Omental fat pad (tissue), 3 donors: ENCODE measurements at regions not wholly inside any gene's neighbourhood (a gene's known extent, or its start where the extent isn't known, plus 50 kb on each side); places are given as distances from the start of the nearest gene placed in this dataset.

Experiments
- ATAC-seq: fragments of 150-250 bp; one replicate; pipeline ENCODE4 v1.9.1; 2016; ENCODE audit warnings: mild to moderate bottlenecking, moderate library complexity; ENCODE audit not compliant: low FRiP score
- DNase-seq: peaks from one replicate; pipeline ENCODE4 v3.0.0-alpha.2; 2019; ENCODE audit warnings: low spot score
- TF ChIP-seq, protein P1 (sequence below), 3 donors: fragments of 450-650 bp; IDR thresholded peaks; one replicate each; pipeline ENCODE4 v1.5.1; 2016 to 2017; ENCODE audit warnings: antibody characterized with exemption in 3 of 3, mild to moderate bottlenecking in 3 of 3, moderate library complexity in 2 of 3

DNA sequence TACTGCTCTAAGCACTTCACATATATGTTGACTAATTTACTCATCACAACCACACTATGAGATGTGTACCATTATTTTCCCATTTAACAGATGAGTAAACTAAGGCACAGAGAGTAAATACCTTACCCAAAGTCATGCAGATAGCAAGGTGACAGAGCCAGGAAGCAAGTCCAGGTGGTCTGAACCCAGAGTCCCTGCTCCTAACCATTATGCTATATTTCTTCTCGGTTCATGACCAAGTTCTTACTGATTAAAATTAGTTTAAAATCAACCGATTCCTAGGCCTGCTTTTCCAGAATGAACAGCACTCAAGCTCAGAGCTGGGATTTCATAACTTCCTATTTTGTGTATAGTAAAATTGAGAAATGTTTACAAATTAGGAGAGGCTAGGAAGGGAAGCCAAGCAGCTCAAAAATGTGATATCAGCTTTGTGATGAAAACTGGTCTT lies 85.5 kb upstream of the EGLN3 start:
- peak; percentile 45 for ATAC-seq
- TF ChIP-seq, protein P1, sequence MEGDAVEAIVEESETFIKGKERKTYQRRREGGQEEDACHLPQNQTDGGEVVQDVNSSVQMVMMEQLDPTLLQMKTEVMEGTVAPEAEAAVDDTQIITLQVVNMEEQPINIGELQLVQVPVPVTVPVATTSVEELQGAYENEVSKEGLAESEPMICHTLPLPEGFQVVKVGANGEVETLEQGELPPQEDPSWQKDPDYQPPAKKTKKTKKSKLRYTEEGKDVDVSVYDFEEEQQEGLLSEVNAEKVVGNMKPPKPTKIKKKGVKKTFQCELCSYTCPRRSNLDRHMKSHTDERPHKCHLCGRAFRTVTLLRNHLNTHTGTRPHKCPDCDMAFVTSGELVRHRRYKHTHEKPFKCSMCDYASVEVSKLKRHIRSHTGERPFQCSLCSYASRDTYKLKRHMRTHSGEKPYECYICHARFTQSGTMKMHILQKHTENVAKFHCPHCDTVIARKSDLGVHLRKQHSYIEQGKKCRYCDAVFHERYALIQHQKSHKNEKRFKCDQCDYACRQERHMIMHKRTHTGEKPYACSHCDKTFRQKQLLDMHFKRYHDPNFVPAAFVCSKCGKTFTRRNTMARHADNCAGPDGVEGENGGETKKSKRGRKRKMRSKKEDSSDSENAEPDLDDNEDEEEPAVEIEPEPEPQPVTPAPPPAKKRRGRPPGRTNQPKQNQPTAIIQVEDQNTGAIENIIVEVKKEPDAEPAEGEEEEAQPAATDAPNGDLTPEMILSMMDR (IDR thresholded peaks at IDR 0.05): no peak
- no peak for DNase-seq

DNA sequence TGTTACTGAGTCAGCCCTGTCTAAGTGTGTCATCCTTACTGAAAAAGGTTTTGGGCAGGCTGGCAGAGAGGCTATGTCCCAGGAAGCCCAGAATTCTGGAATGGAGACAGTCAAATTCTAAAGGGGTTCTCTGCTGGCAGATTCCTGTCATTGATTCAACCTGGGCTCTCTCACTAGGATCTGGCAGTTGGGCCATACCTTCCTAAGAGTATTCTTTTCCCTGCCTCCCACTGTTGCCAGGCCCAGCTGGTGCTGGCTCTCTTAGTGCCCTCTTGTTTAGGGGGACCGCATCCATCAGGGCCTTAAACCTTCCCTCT lies 85.0 kb upstream of the EGLN3 start:
- TF ChIP-seq, protein P1 (IDR thresholded peaks at IDR 0.05): no peak
- DNase-seq (no peak), ATAC-seq (no peak)

DNA sequence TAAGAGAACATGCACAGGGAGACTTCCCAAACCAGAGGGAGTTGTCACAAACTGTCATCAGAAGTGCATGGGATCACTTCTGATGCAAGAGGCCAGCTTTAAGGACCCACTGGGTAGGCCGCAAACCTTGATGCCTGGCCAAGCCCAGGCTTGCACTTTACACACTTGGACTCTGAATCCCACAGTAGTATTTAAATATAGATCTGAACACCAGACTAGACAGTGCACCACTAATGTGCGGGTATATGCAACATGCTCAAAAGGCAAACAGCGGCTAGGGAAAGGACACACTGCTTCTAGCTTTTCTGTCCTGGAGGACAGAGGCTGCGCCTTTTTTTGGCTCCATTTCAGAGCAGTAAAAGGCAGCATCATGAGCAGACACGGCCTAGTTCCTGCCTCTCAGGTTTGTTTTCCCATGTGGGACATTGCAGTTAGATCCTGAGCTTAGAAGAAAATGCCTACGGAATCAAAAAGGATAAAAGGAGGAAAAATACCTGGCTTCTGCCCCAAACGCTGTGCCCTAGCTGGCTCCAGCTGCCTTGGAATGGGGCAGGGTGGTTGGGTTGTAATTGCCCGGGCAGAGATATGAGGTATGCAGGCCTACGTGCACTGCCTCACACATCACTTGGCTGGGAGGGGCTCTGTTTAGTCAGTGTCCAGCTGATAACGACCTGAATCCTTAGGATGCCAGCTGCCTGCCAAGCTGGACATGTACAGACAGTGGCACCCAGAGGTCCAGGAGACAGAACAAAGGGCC lies 84.5 kb upstream of the EGLN3 start:
- peak; percentile 29 for DNase-seq
- TF ChIP-seq, protein P1 (IDR thresholded peaks at IDR 0.05): no peak
- peak; percentile 86 for ATAC-seq

DNA sequence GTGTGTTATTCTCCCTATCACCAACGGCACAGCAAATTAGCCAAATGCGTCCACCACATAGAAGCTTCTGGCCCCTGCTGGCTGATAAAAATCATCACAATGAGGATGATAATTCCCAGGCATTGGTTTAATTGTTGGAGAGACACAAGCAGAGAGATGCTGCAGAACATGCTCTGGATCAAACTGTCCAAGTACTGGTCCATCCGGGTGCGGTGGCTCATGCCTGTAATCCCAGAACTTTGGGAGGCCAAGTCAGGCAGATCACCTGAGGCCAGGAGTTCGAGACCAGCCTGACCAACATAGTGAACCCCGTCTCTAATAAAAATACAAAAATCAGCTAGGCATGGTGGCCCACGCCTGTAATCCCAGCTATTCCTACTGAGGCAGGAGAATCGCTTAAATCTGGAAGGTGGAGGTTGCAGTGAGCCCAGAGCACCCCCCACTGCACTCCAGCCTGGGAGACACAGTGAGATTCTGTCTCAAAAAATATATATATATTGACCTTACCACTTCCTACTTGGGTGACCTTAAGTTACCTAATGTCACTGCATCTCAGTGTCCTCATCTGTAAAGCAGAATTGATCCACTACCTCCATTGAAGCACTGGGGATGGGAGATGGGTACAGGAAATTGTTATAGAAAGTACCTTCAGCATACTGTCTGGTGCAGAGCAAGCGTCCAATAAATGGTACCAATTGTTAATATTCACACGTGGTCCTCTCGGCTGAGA lies 83.7 kb upstream of the EGLN3 start:
- no peak for DNase-seq
- ATAC-seq: no peak
- TF ChIP-seq, protein P1 (IDR thresholded peaks at IDR 0.05): no peak

DNA sequence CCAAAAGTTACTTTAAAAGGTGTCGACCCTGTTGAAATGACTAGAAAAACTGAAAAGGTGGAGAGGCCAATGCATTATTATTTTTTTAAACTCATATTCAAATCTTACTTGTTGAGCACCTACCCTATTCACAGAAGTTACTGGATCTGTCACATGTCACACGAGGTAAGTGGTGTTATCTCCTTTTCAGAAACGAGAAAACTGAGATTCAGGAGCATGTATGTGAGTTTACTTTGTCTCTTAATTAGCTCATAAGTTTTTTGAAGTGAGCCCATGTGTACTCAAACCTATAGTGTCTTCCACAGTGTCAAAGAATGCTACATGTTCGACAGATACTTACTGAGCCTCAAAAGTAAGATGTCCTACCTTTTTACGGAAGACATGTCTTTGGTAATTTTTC lies 81.8 kb upstream of the EGLN3 start:
- TF ChIP-seq, protein P1 (IDR thresholded peaks at IDR 0.05): no peak
- no peak for ATAC-seq
- no peak for DNase-seq

DNA sequence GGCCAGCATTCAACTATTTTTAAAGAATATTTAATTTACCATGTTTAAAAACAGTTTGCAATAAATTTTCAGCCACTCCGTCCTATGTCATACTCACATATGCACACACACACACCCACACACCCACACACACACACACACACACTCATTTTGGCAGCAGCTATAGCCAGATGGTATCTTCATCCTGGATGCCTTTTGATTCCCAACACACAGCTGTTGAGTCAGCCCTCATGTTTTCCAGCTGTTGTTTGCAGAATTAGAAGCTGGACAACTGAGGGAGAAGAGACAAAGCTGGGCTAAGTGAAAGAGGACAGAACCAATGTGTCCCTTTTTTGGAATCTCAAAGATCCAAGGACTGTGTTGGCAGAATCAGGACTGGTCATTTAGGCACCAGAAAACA lies 80.0 kb upstream of the EGLN3 start:
- no peak for DNase-seq
- ATAC-seq: no peak
- TF ChIP-seq, protein P1 (IDR thresholded peaks at IDR 0.05): no peak

DNA sequence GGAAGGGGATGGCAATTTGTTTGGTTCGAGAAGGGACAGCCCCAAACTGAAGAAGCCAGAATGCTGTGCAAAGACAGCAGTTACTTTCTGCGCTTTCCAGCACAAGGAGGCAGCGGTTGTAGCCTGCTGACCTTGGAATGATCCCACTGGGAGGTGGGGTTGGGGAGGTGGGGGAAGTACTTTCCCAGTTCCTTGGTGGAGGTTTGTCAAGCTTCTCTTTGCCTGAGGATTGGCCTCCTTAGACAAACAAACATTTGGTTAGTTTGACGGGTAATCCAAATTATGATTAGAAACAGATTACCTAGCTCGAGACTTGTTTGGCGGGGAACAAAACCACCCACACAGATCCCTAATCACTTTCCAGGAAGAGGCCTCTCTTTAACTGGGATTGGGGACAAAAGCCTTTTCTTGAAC lies 79.1 kb upstream of the EGLN3 start:
- TF ChIP-seq, protein P1 (IDR thresholded peaks at IDR 0.05): no peak
- ATAC-seq (no peak), DNase-seq (no peak)
